ENCODE measurements at regions not wholly inside any gene's neighbourhood (a gene's known extent, or its start where the extent isn't known, plus 50 kb on each side); places are given as distances from the start of the nearest gene placed in this dataset.

DNA sequence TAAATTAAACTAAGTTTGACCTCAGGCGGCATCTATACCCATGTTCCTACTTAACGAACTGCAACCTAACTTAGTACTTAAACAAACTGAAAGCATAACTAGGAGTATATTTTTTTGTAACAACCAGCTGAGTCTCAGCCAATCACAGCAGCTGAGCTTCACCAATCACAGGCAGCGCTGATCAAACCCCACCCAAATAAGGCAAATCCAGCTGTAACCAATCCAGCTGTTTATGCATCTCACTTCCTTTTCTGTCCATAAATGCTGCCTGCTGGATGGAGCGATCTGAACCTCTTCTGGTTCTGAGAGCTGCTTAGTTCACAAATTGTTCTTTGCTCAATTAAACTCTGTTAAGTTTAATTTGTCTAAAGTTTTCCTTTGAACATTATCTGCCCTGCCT lies 131.3 kb downstream of the PMP22 start:
- 82 to 90% methylated on average over 4 of the region's 4 CpGs for WGBS, 2 donors
- no peak for TF ChIP-seq POLR2A (IDR thresholded peaks at IDR 0.05)
- TF ChIP-seq, protein P1, sequence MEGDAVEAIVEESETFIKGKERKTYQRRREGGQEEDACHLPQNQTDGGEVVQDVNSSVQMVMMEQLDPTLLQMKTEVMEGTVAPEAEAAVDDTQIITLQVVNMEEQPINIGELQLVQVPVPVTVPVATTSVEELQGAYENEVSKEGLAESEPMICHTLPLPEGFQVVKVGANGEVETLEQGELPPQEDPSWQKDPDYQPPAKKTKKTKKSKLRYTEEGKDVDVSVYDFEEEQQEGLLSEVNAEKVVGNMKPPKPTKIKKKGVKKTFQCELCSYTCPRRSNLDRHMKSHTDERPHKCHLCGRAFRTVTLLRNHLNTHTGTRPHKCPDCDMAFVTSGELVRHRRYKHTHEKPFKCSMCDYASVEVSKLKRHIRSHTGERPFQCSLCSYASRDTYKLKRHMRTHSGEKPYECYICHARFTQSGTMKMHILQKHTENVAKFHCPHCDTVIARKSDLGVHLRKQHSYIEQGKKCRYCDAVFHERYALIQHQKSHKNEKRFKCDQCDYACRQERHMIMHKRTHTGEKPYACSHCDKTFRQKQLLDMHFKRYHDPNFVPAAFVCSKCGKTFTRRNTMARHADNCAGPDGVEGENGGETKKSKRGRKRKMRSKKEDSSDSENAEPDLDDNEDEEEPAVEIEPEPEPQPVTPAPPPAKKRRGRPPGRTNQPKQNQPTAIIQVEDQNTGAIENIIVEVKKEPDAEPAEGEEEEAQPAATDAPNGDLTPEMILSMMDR (IDR thresholded peaks at IDR 0.05), result no peak
- intact Hi-C loops (cut with DNase I; ENCODE audit: low total_unique reads), result no loop called here
- no peak for DNase-seq (ENCODE audit: low spot score in 2 of 2)
- no peak overlapping the region for H3K4me3 ChIP-seq (ENCODE audit: low read depth, poor library complexity, severe bottlenecking)

GRCh38 chr17:15133143-15133542 lies 132.0 kb downstream of the PMP22 start:
- no peak overlapping the region for H3K4me3 ChIP-seq (ENCODE audit: low read depth, poor library complexity, severe bottlenecking)
- intact Hi-C loops (cut with DNase I; ENCODE audit: low total_unique reads), result no loop called here
- no peak for DNase-seq (ENCODE audit: low spot score in 2 of 2)
- TF ChIP-seq POLR2A (IDR thresholded peaks at IDR 0.05), result no peak
- TF ChIP-seq, protein P1 (IDR thresholded peaks at IDR 0.05), result no peak
- 95 to 99% methylated on average over 6 of the region's 6 CpGs for WGBS, 2 donors

- DNase-seq (ENCODE audit: low spot score in 2 of 2), result no peak
- H3K4me3 ChIP-seq (ENCODE audit: low read depth, poor library complexity, severe bottlenecking), result no peak overlapping the region
- intact Hi-C loops (cut with DNase I; ENCODE audit: low total_unique reads), result no loop called here
- no peak for TF ChIP-seq POLR2A (IDR thresholded peaks at IDR 0.05)
- TF ChIP-seq, protein P1 (IDR thresholded peaks at IDR 0.05), result no peak
- WGBS, 2 donors, result 43 to 44% methylated on average over 2 of the region's 2 CpGs
These were observed 134.7 kb downstream of the PMP22 start for GRCh38 chr17:15130426-15130825.

GRCh38 chr17:15129986-15130385 lies 135.1 kb downstream of the PMP22 start:
- intact Hi-C loops (cut with DNase I; ENCODE audit: low total_unique reads), result no loop called here
- no peak for DNase-seq (ENCODE audit: low spot score in 2 of 2)

GRCh38 chr17:15124746-15125145 lies 140.4 kb downstream of the PMP22 start:
- TF ChIP-seq, protein P1 (IDR thresholded peaks at IDR 0.05), result no peak
- no peak for TF ChIP-seq POLR2A (IDR thresholded peaks at IDR 0.05)
- 83 to 86% methylated on average over 1 of the region's 1 CpG for WGBS, 2 donors
- H3K4me3 ChIP-seq (ENCODE audit: low read depth, poor library complexity, severe bottlenecking), result no peak overlapping the region
- intact Hi-C loops (cut with DNase I; ENCODE audit: low total_unique reads), result no loop called here
- DNase-seq (ENCODE audit: low spot score in 2 of 2), result no peak

More at GRCh38 chr17:15129986-15130385, 135.1 kb downstream of the PMP22 start:
- H3K4me3 ChIP-seq (ENCODE audit: low read depth, poor library complexity, severe bottlenecking), result no peak overlapping the region
- TF ChIP-seq, protein P1 (IDR thresholded peaks at IDR 0.05), result no peak
- WGBS, 2 donors, result 43 to 55% methylated on average over 3 of the region's 3 CpGs

DNA sequence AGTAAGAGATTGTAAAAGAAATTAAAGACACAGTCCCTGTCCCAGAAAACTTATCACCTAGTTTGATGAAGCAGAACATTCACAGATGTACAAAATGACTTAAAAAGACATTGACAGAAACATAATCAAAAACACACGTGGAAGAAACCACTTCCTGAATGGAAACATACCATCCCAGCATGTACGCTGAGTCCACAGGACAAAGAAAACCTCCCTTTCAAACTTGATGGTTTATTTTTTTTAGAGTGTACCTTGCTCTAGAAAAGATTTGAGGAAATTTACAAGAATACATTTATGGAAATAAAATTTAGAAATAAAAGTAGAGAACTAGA lies 140.9 kb downstream of the PMP22 start:
- no peak overlapping the region for H3K4me3 ChIP-seq (ENCODE audit: low read depth, poor library complexity, severe bottlenecking)
- intact Hi-C loops (cut with DNase I; ENCODE audit: low total_unique reads), result no loop called here
- TF ChIP-seq POLR2A (IDR thresholded peaks at IDR 0.05), result no peak
- TF ChIP-seq, protein P1 (IDR thresholded peaks at IDR 0.05), result no peak
- DNase-seq (ENCODE audit: low spot score in 2 of 2), result no peak
- 49 to 52% methylated on average over 2 of the region's 2 CpGs for WGBS, 2 donors
